ELR (cell line): ENCODE measurements at regions not wholly inside any gene's neighbourhood (a gene's known extent, or its start where the extent isn't known, plus 50 kb on each side); places are given as distances from the start of the nearest gene placed in this dataset.

Experiments
- DNase-seq: peaks from one replicate; pipeline ENCODE4 v3.0.0-alpha.2; 2015; ENCODE audit warnings: low read depth

DNA sequence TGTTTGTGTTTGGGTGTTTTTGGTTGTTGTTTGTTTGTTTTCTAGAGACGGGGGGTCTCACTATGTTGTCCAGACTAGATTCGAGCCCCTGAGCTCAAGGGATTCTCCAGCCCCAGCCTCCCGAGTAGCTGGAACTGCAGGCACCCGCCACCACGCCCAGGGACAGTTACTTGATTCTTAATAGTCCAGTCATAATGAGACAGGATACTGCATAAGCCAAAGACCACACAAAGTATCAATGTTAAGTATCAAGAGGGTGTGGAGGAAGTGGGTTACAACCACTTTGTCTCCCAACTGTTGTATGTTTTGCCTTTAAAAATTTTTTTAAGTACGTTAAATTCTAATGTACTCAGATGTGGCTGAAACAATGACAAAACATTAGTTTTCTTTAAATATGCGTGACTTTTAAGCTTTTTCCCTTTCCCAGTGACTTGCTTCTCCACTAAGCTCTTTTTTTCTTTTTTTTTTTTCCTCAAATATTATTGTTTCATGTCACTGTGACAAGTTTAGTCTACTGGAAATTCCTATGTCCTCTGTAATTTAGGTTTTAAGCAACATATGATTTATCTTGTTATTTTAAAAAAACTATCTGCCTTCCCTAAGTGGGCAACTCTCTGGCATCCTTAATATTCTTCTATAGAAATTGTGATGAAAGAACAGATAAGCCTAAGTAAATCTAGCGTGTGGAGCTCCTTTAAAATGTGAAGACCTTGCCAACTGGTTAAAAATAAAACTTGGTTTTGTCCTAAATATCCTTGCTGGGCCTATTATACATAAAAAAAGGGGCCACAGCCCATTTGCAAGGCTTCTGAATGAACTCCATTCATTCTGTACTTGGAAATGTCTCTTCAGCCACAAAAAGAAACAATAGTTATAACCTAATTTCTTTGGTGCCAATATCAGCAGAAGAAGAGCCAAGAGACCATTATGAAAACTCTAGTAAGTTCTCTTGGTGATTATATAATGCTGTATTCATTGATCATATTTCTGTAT is 56.2 kb upstream of the DPH5 start:
- DNase-seq, result no peak

- no peak for DNase-seq
These were observed 55.3 kb upstream of the DPH5 start for GRCh38 chr1:101080859-101081258.

DNA sequence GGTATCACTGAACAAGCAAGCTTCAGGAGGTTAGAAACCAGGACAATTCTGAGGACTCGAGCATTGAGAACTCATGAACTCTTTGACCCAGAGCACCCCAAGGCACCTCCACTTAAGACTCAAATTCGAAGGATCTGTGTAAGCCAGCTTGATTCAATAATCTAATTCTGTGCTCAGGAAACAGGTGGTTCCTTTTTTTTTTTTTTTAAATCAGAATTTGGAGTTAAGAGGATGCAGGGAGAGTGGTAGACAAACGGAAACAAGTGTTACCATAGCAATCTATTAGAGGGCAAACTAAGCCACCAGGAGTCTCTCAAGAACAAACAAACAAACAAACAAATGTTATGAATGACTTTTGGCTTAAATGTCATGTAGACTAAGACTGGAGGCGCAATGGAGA is 53.8 kb upstream of the DPH5 start:
- DNase-seq, result no peak

DNA sequence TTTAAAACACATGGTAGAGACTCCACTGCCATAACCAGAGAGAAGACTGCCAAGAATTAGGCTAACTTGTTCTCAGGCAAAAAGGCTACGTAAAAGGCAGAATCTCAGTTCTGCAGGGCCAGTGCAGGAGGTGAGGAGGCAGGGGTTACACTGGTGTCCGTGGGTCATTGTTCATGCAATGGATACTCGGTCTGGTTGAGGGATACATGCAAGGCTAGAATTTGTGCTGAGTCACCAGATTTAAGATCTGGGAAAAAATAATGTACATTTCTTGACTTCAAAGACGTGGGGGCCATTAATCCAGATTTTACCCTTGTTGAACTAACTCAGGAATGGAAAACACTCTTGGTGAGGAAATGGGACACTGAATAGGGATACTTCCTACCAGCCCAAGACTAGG is 52.3 kb upstream of the DPH5 start:
- no peak for DNase-seq

- no peak for DNase-seq
These were observed 50.3 kb upstream of the DPH5 start for GRCh38 chr1:101075926-101076325.
